Loucy (cell line): ENCODE measurements at regions not wholly inside any gene's neighbourhood (a gene's known extent, or its start where the extent isn't known, plus 50 kb on each side); places are given as distances from the start of the nearest gene placed in this dataset.

Experiments used
- CTCF ChIP-seq: fragments of 200-600 bp; sonication (generic); conservative IDR thresholded peaks from 2 replicates; pipeline ENCODE4 v1.5.1; 2014; ENCODE audit warnings: mild to moderate bottlenecking, antibody characterized with exemption, low read length
- EZH2phosphoT487 ChIP-seq: fragments of 200-600 bp; IDR thresholded peaks from 2 replicates; pipeline ENCODE4 v1.6.1; 2018; ENCODE audit warnings: antibody characterized with exemption, mild to moderate bottlenecking, moderate library complexity, borderline replicate concordance

- TF ChIP-seq CTCF (no peak), EZH2phosphoT487 (no peak)
Observed at GRCh38 chr1:199472978-199473377, 554.5 kb upstream of the NR5A2 start.
